ENCODE measurements at regions not wholly inside any gene's neighbourhood (a gene's known extent, or its start where the extent isn't known, plus 50 kb on each side); places are given as distances from the start of the nearest gene placed in this dataset.

DNA sequence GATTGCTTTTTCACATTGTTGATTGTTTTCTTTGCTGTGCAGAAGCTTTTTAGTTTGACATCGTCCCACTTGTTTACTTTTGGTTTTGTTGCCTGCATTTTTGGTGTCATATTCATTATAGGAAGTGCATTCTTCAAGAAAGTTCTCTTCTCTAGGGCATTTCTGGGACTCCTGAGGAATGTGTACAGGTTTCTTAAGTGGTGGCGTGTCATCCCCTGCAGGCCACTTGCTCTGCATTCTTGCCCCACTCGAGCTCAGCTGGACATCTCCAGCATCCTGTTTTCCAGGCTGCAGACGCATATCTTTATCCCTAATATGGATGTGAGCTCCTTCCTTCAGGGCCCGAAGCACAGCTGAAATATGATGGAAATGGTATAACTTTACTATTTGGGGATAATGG, 255.6 kb upstream of the HABP2 start:
- no peak overlapping the region for H3K27ac ChIP-seq (ENCODE audit: extremely low read depth, low read depth, low read length)
- no peak overlapping the region for H3K9ac ChIP-seq (ENCODE audit: insufficient read depth in 1 of 2, low read depth in 2 of 2, low read length in 2 of 2)
- POLR2A ChIA-PET, result interaction anchor here (0.5 kb wide), 1 partner anchor 382 kb away, joined by 3 read pairs; no protein-coding TSS in a partner anchor
- no peaks in the 10 kb centered on the region for H3K9me1 ChIP-seq (ENCODE audit: control insufficient read depth, insufficient read depth, low read length)
- intact Hi-C loops (cut with micrococcal nuclease), result no loop called here
- ATAC-seq (no peak), FAIRE-seq (no peak), DNase-seq (ENCODE audit: extremely low read depth in 1 of 4, low spot score in 3 of 4) (no peak)
- no peaks in the 10 kb centered on the region for H4K20me1 ChIP-seq (replicated peaks; ENCODE audit: control insufficient read depth, insufficient read depth, low read length)
- H3K27me3 ChIP-seq (ENCODE audit: control insufficient read depth in 2 of 2, insufficient read depth in 2 of 2, low read length in 2 of 2), result peaks cover 0 to 21% of the 10 kb centered on the region in 2 experiments; a peak in 2 of 5 replicates
- no peak overlapping the region for H2AFZ ChIP-seq (ENCODE audit: low read depth, low read length)
- no peaks in the 10 kb centered on the region for H3K36me3 ChIP-seq (ENCODE audit: control insufficient read depth, insufficient read depth, low read length)
- WGBS (ENCODE audit: insufficient coverage, low coverage, missing lambda C conversion rate), result 0% methylated on average over 4 of the region's 5 CpGs
- H3K4me3 ChIP-seq, result no peak overlapping the region
- CTCF ChIA-PET (ENCODE audit: low intra/inter-chr PET ratio), result no interaction called here
- H3K4me1 ChIP-seq (replicated peaks in 1 of 2; ENCODE audit: control insufficient read depth in 2 of 2, insufficient read depth in 2 of 2, low read length in 2 of 2), result no peaks in the 10 kb centered on the region
- in situ Hi-C loops (cut with MboI), result no loop called here
- H3K9me3 ChIP-seq (replicated peaks; ENCODE audit: control insufficient read depth, insufficient read depth, low read depth, low read length), result no peaks in the 10 kb centered on the region
- H3K79me2 ChIP-seq (ENCODE audit: control insufficient read depth, insufficient read depth, low read length), result no peaks in the 10 kb centered on the region
- BruUV-seq (replicated peaks), result no TSS peak
- no peak overlapping the region for H3K4me2 ChIP-seq (ENCODE audit: insufficient read depth, low read length)
- TF ChIP-seq, protein P1, sequence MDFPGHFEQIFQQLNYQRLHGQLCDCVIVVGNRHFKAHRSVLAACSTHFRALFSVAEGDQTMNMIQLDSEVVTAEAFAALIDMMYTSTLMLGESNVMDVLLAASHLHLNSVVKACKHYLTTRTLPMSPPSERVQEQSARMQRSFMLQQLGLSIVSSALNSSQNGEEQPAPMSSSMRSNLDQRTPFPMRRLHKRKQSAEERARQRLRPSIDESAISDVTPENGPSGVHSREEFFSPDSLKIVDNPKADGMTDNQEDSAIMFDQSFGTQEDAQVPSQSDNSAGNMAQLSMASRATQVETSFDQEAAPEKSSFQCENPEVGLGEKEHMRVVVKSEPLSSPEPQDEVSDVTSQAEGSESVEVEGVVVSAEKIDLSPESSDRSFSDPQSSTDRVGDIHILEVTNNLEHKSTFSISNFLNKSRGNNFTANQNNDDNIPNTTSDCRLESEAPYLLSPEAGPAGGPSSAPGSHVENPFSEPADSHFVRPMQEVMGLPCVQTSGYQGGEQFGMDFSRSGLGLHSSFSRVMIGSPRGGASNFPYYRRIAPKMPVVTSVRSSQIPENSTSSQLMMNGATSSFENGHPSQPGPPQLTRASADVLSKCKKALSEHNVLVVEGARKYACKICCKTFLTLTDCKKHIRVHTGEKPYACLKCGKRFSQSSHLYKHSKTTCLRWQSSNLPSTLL (IDR thresholded peaks at IDR 0.05), result no peak
- no peak for TF ChIP-seq GTF2F1 (IDR thresholded peaks at IDR 0.05; ENCODE audit: low read depth, low read length)
- TF ChIP-seq, protein P2, sequence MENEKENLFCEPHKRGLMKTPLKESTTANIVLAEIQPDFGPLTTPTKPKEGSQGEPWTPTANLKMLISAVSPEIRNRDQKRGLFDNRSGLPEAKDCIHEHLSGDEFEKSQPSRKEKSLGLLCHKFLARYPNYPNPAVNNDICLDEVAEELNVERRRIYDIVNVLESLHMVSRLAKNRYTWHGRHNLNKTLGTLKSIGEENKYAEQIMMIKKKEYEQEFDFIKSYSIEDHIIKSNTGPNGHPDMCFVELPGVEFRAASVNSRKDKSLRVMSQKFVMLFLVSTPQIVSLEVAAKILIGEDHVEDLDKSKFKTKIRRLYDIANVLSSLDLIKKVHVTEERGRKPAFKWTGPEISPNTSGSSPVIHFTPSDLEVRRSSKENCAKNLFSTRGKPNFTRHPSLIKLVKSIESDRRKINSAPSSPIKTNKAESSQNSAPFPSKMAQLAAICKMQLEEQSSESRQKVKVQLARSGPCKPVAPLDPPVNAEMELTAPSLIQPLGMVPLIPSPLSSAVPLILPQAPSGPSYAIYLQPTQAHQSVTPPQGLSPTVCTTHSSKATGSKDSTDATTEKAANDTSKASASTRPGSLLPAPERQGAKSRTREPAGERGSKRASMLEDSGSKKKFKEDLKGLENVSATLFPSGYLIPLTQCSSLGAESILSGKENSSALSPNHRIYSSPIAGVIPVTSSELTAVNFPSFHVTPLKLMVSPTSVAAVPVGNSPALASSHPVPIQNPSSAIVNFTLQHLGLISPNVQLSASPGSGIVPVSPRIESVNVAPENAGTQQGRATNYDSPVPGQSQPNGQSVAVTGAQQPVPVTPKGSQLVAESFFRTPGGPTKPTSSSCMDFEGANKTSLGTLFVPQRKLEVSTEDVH (IDR thresholded peaks at IDR 0.05; ENCODE audit: low read depth, partially characterized antibody), result no peak
- TF ChIP-seq, protein P3, sequence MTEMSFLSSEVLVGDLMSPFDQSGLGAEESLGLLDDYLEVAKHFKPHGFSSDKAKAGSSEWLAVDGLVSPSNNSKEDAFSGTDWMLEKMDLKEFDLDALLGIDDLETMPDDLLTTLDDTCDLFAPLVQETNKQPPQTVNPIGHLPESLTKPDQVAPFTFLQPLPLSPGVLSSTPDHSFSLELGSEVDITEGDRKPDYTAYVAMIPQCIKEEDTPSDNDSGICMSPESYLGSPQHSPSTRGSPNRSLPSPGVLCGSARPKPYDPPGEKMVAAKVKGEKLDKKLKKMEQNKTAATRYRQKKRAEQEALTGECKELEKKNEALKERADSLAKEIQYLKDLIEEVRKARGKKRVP (CRISPR knock-in tag; IDR thresholded peaks at IDR 0.05), result no peak
- TF ChIP-seq, protein P4, sequence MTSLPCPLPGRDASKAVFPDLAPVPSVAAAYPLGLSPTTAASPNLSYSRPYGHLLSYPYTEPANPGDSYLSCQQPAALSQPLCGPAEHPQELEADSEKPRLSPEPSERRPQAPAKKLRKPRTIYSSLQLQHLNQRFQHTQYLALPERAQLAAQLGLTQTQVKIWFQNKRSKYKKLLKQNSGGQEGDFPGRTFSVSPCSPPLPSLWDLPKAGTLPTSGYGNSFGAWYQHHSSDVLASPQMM (CRISPR knock-in tag; IDR thresholded peaks at IDR 0.05), result no peak
- TF ChIP-seq, protein P5, sequence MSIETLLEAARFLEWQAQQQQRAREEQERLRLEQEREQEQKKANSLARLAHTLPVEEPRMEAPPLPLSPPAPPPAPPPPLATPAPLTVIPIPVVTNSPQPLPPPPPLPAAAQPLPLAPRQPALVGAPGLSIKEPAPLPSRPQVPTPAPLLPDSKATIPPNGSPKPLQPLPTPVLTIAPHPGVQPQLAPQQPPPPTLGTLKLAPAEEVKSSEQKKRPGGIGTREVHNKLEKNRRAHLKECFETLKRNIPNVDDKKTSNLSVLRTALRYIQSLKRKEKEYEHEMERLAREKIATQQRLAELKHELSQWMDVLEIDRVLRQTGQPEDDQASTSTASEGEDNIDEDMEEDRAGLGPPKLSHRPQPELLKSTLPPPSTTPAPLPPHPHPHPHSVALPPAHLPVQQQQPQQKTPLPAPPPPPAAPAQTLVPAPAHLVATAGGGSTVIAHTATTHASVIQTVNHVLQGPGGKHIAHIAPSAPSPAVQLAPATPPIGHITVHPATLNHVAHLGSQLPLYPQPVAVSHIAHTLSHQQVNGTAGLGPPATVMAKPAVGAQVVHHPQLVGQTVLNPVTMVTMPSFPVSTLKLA (conservative IDR thresholded peaks at IDR 0.05), result no peak
- TF ChIP-seq, protein P6, sequence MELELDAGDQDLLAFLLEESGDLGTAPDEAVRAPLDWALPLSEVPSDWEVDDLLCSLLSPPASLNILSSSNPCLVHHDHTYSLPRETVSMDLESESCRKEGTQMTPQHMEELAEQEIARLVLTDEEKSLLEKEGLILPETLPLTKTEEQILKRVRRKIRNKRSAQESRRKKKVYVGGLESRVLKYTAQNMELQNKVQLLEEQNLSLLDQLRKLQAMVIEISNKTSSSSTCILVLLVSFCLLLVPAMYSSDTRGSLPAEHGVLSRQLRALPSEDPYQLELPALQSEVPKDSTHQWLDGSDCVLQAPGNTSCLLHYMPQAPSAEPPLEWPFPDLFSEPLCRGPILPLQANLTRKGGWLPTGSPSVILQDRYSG (tag; conservative IDR thresholded peaks at IDR 0.05; ENCODE audit: low read depth), result no peak
- no peak for TF ChIP-seq KDM2B (CRISPR knock-in tag; IDR thresholded peaks at IDR 0.05)
- no peak for TF ChIP-seq ZNF57 (CRISPR knock-in tag; IDR thresholded peaks at IDR 0.05)
- TF ChIP-seq, protein P7, sequence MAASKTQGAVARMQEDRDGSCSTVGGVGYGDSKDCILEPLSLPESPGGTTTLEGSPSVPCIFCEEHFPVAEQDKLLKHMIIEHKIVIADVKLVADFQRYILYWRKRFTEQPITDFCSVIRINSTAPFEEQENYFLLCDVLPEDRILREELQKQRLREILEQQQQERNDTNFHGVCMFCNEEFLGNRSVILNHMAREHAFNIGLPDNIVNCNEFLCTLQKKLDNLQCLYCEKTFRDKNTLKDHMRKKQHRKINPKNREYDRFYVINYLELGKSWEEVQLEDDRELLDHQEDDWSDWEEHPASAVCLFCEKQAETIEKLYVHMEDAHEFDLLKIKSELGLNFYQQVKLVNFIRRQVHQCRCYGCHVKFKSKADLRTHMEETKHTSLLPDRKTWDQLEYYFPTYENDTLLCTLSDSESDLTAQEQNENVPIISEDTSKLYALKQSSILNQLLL (CRISPR knock-in tag; IDR thresholded peaks at IDR 0.05; ENCODE audit: borderline replicate concordance), result no peak
- TF ChIP-seq XRCC3 (IDR thresholded peaks at IDR 0.05), result no peak
- no peak for TF ChIP-seq SREBF2 (CRISPR knock-in tag; IDR thresholded peaks at IDR 0.05)

Measured in K562 (cell line).